GM19395 (cell line): ENCODE measurements at regions not wholly inside any gene's neighbourhood (a gene's known extent, or its start where the extent isn't known, plus 50 kb on each side); places are given as distances from the start of the nearest gene placed in this dataset.
"Not testable (repeated sequence)": the region's sequence is repeated elsewhere in the genome, so short reads cannot be mapped to it uniquely, and the experiment has no call there.

ENCODE experiments used
- ATAC-seq: cut with Tn5 transposase; IDR thresholded peaks from one replicate; pipeline ENCODE4 v1.9.1; 2021; ENCODE audit warnings: mild to moderate bottlenecking, moderate library complexity; ENCODE audit not compliant: unreplicated experiment

GRCh38 chr5:94102849-94103248, 361.4 kb upstream of the POU5F2 start:
- no peak for ATAC-seq

GRCh38 chr5:94097384-94097783, 356.0 kb upstream of the POU5F2 start:
- ATAC-seq = not testable (repeated sequence)

DNA sequence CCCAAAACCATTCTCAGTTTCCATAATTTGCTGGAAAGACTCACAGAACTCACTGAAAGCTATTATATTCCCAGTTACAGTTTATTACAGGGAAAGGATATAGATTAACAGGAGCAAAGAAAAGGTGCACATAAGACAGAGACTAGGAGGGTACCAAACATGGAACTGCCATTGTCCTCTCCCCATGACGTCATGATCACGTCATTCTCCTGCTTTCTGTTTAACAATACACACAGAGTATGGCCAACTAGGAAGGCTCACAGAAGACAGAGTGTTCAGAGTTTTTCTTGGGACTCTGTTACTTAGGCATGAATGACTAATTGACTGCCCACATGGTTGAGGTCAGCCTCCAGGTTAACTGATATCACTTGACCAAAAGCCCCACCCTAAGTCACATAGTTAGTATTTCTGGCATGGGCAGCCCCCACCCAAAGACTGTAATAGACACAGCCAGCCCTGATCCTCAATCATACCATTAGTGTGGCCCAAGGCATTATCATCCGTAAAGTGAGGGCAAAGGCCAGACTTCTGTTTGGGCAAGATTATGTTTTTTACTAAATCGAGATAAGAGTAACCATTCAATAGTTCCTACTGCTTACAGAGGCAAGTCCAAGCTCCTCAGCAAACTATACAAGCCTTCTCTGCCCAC, 353.5 kb upstream of the POU5F2 start:
- no peak for ATAC-seq

- no peak for ATAC-seq
Observed at GRCh38 chr5:94093300-94093699, 351.9 kb upstream of the POU5F2 start.

DNA sequence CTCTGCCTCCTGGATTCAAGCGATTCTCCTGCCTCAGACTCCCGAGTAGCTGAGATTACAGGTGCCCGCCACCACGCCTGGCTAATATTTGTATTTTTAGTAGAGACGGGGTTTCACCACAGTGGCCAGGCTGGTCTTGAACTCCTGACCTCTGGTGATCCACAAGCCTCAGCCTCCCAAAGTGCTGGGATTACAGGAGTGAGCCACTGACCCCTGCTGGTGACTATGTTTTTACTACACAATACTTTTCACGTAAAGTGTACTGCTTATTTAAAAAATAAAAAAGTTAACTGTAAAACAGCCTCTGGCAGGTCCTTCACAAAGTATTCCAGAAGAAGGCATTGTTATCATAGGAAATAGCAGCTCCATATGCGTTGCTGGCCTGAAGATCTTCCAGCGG, 345.2 kb upstream of the POU5F2 start:
- ATAC-seq = not testable (repeated sequence)

DNA sequence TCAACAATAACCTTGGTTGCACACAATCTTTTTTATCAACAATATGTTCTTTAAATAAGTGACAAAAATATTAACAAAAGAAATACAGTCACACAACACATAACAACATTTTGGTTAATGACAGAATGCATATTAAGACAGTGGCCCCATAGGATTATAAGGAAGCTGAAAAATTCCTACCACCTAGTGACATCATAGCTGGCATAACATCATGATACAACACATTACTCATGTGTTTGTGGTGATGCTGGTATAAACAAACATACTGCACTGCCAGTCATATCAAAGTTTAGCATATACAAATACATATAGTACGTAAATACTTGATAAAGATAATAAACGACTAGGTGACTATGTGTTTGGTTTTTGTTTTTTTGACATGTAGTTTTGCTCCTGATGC, 344.8 kb upstream of the POU5F2 start:
- ATAC-seq = no peak

DNA sequence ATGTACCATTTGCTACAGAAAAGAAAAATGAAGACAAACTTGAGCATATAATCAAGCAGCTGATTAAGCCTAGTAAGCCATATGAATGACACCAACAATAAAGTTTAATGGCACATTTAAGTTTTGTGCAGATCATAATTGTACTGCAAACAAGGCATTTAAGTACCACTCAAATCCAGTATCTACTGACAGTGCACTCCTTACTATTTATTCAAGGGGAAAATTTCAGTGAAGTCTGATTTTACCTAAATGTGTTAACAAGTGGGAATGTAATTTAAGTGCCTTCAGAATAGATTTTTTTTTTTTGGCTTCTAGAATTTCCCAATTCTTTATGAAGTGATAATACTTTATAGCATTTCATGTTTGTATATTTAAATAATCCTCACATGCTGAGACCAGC, 341.0 kb upstream of the POU5F2 start:
- no peak for ATAC-seq

- ATAC-seq = no peak
Observed at GRCh38 chr5:94081088-94081487, 339.7 kb upstream of the POU5F2 start.

DNA sequence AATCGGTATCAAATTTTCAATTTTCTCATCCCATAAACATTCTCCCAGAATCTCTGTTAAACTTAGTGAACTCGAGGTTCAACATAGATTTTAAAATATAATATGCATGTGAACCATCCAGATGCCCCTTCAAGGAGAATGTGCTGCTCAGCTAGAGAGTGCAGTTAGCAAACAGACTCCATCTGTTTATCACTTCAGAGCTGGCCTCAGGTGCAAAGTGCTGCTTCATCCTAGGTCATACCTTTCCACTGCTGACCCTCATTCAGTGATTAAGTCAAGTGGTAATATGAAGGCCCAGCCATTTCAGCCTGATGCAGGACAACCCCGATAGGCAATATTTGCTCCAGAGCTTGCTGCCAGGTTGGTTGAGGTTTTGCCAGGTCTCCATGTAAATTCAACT, 339.0 kb upstream of the POU5F2 start:
- ATAC-seq = no peak

- no peak for ATAC-seq
Observed at GRCh38 chr5:94072116-94072515, 330.7 kb upstream of the POU5F2 start.

DNA sequence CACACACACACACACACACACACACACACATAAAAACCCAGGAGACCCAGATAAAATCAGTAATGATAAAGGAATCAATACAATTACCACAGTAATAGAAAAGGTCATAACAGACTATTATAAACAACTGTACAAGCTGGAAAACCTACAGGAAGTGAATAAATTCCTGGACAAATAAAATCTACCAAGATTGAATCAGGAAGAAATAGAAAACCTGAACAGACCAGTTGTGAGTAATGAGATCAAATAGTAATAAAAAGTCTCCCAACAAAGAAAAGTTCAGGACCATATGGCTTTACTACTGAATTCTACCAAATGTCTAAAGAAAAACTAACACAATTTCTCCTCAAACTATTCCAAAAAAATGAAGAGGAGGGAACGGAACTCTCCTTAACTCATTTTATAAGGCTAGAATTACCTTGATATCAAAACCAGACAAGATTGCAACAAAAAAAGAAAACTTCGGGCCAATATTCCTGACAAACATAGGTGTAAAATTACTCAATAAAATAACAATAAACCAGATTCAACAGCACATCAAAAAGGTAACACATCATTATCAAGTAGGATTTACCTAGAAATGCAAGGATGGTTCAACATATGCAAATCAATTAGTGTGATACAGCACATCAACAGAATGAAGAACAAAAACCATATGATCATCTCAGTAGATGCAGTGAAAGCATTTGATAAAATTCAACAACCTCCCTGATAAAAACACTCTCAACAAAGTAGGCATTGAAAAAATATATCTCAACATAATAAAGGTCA, 325.2 kb upstream of the POU5F2 start:
- no peak for ATAC-seq

- no peak for ATAC-seq
Observed at GRCh38 chr5:94064025-94064424, 322.6 kb upstream of the POU5F2 start.

- ATAC-seq = no peak
Observed at GRCh38 chr5:94057655-94058054, 316.3 kb upstream of the POU5F2 start.

GRCh38 chr5:94057217-94057616, 315.8 kb upstream of the POU5F2 start:
- ATAC-seq = no peak

GRCh38 chr5:94049307-94049922, 308.0 kb upstream of the POU5F2 start:
- peak; percentile 72 for ATAC-seq

DNA sequence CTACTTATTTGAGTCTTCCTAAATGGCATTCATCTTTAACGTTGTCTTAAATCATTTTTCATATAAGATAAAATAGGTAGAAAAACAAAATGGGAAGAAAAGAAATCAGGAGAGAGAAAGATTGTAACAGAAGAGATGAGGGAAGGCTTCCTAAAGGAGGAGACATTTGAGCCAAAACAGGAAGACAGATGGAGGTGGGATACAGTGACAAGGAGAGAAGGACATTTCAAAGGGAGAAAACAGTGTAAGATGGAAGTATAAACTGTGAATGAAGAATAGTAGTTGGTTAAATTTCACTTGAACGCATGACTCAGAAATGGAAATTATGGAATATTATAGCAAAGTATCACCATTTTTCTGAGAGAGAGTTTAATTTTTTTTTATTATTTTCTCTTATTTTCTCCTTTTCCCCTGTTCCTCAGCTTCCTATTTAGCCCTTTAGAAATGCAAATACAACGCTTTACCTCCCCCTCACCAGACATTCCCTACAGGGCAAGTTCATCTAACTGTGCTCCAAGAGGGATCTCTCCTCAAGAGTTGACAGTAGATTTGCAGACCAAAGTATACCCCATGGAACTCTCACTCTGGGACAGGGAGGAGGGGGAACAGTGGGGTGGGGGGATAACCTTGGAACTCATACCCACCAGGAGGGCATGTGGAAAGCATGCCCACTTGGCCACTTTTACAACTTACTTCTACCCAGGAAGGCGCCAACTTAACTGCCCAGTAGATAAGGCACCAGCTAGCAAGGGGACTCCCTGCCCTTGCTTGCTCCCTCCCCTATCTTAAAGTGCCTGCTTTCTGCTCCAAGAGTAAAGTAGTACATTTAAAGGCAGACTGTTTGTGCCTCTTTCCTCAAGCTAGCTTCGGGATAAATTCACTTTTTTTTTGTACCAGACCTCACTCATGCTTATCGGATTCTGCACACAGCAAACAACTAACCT, 304.7 kb upstream of the POU5F2 start:
- ATAC-seq = no peak

GRCh38 chr5:94043311-94043710, 301.9 kb upstream of the POU5F2 start:
- no peak for ATAC-seq

GRCh38 chr5:94040591-94041148, 299.3 kb upstream of the POU5F2 start:
- ATAC-seq = no peak

DNA sequence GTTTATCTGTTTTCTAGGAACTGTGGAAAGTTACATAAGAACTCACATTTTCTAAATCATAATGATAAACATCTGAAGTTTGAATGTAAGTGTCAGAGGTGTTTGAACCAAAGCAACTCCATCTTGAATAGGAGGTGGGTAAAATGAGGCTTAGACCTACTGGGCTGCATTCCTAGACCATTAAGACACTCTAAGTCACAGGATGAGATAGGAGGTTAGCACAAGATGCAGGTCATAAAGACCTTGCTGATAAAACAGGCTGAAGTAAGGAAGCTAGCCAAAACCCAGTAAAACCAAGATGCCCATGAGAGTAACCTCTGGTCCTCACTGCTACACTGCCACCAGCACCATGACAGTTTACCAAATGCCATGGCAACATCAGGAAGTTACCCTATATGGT, 297.7 kb upstream of the POU5F2 start:
- no peak for ATAC-seq

- ATAC-seq = no peak
Observed at GRCh38 chr5:94031631-94032030, 290.2 kb upstream of the POU5F2 start.

DNA sequence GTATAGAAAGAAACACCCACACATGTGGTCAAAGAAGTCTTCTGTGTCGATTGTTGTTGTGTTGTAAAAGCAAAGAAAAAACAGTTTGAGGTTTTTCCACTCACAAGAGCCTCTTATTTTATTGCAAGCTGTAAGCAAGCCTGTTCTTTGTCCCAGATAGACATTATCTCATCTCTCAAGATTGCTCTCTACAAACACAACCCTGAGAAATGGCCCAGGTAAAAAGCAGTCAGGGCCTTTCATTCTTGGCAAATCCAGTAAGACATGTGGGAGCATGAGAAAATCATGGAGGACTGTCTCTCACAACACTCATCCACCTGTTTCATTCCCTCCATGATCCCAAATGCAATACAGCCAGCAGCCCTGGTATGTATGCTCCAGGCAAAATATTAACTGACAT, 286.6 kb upstream of the POU5F2 start:
- ATAC-seq = no peak
